SHP77 (cell line): ENCODE measurements at regions not wholly inside any gene's neighbourhood (a gene's known extent, or its start where the extent isn't known, plus 50 kb on each side); places are given as distances from the start of the nearest gene placed in this dataset.

Experiments used
- DNase-seq, 2 experiments: peaks; one replicate each; lab custom pipeline; 2025; lab: John Stamatoyannopoulos, UW

DNA sequence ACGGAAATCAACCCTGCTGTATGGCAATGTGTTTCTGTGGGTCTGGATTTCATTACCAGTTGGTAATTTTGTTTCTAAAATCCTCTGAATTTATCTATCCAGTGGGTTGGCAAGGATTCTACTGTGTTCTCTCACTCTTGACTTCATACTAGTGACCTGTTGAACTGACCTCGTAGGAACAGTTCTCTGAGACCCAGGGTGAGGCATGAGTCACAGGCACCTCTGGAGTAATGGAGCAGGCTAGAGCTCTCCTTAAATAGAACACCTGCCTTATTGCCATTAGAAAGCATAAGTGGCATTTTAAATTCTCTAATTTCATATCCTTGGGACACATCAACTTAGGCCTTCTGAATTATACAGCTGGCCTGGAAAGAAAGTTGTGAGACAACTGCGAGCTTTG is 258.3 kb upstream of the NAV3 start:
- no peak for DNase-seq

DNA sequence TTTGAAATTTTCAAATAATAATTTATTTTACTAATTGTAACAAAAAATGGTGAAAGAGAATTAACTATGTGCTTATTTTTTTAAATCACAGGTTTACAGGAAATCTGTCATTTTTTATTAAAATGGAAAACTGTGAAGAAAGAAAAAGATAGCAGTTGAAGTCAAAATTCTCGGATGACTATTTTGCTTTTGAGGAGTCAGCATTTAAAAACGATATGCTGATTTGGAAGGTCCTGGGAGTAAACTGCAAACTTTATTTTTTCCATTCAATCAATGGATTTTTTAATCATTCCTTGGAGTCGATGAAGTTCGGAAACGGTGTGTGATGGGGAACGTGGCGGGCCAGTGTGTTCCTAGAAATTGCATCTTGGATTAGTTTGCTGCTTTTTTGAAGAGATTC is 258.9 kb upstream of the NAV3 start:
- DNase-seq: no peak

GRCh38 chr12:77571127-77571526 is 259.6 kb upstream of the NAV3 start:
- no peak for DNase-seq

GRCh38 chr12:77569876-77570275 is 260.8 kb upstream of the NAV3 start:
- no peak for DNase-seq

DNA sequence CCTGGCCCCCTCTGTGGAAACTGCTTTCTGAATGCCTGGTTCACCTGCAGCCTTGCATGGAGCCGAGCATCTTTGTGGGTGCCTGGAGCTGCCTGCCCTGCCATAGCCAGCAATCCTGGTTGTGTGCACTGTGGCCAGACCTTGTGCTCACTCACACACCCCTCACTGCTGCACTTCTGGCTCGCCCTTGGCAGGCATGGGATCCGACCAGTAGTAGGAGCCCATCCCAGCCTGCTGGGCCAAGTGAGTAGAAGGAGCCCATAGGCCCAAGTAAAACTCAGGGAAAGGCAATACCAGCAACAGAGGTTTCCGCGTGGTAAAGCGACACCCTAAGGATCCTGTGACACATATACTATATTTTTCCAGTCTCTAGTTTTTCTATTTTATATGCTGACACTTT is 270.0 kb upstream of the NAV3 start:
- no peak for DNase-seq

DNA sequence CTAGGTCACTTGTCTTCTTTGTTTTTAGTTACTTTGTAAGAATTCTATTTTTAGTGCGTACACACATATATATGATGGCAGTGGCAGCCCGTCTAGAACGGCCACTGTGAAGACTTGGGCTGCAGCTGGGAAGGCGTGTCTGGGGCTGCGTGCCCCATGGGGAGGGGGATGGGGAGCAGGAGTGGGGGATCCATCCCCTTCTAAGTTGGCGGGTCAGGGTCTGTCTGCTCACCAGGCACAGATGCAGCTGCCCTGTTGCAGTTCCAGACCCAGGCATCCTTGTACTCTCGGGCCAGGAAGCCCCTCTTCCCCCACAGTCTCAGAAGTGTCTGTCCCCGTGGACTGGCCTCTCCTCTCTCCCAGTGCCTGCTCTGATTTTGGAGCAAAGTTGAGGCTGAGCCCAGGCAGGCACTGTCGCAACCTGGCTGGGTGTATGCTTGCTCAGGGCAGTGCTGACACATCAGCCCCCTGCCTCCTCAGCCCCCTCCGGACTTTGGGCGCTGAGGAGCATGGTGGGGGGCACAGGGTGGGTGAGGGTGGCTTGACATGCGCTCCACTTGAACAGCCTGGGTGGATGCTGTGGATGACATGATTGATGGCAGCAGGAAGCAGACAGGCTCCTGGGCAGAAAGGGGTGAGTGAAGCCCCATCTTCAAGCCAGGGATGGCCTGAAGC is 271.2 kb upstream of the NAV3 start:
- no peak for DNase-seq

- no peak for DNase-seq
Observed at GRCh38 chr12:77555074-77555473, 275.6 kb upstream of the NAV3 start.

GRCh38 chr12:77553976-77554619 is 276.6 kb upstream of the NAV3 start:
- DNase-seq: no peak

DNA sequence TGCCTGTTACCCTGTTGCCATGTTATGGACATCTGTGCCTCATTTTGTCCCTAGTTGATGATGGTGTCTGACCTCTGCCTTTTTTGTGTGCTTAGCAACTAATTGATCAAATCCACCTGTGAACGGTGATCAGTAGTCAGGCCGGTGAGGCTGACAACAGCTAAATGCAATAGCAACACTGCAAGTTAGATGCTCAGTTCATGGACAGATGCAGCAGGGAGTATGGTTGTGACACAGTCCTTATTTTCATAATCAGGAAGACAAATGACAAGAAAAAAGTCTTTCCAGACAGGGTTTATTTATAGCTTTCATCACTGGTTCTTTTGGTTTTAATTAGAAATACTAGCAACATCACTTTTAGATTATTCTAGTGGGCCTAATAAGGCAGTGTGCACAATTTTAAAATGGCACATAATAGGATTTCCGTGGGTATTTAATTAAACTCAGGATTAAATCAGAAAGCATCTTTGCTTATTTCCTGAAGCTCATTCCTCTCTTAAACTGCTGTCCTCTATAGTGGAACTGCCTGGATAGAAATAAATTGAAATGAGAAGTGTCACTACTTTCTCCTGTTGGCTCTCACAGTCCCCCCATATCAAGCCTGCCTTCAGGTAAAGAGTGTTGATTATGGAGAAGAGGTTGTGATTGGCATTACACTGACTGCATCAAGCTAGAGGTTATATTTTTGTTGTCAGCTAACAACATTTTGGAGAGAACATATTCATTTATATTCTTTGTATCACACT is 281.1 kb upstream of the NAV3 start:
- no peak for DNase-seq

DNA sequence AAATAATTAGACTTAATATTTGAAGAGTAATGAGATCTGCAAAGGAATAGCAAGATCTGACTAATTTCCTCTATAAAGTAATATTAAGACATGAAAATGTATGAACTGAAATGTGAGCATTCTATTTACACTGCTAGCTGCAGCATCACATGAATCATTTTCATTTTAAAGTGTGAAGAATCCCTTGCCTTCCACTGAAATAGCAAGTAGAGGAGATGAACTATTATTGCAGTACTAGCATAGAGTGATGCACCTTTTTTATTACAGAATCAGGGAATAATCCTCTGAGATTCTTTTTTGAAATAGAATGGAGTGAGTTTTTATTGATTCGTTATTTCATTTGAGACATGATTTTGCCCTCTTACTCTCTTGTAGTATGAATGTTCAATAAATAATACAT is 281.9 kb upstream of the NAV3 start:
- DNase-seq: no peak

- no peak for DNase-seq
Observed at GRCh38 chr12:77540097-77540496, 290.6 kb upstream of the NAV3 start.

DNA sequence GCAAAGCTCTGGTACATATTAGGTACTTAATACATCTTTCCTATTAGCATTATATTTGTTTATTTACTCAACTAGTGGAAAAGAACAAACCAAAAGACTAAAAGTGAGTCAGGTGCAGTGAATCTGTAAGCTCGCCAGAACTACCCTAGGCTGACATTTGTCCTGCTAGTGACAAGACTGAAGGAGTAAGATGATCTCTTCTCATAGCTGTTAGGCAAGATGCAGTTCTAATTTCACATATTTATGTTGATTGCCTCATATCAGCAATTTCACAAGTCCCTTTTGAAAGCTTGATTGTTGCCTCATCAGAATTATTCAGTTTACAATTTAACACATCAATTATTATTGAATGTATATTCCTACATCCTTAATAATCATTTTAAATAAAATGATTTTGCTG is 293.0 kb upstream of the NAV3 start:
- no peak for DNase-seq

DNA sequence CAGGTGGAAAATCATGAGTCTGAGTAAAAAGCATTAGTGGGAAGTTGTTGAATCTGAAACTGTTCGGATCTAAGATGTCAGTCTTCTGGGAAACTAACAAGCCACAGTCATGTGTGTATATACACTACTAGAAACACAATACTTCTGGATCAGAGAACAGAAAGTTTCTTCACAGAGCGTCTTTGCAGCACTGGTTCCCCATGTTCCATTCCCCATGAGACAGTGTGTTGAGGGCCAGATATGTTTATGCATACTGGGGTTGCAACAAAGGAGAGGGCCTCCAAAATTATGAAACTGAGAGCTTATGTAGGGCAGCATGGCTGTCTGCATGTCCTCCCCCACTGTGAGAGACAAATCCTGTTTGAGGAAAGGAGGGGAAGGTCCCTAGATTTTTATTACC is 295.0 kb upstream of the NAV3 start:
- no peak for DNase-seq

GRCh38 chr12:77531912-77532311 is 298.8 kb upstream of the NAV3 start:
- DNase-seq: no peak

- no peak for DNase-seq
Observed at GRCh38 chr12:77522247-77522646, 308.4 kb upstream of the NAV3 start.

DNA sequence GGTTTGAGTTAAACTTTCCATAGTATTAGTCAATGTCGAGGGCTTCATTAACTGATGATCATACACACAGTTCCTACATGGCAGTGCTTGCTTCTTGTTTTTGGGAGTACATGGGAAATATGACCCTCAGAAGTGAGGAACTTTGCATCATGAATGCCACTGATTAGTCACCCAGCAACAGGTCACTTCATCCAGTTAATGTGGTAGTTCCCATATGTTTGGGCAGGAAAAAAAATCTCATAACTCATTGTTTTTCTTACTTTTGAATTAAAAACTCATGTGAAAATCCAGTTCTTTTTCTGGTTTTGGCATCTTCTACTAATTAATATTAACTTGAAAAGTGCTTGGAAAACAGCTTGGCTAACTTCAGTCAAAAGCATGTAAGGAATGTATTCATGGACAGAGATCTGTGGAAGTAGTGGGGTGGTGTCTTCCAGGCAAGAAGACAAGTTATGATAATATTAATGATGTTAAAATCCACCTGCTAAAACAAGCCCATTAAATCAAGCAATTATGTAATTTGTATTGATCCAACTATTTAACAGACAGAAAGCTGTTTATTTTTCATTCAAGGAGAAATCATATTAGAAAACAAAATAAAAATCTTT is 309.1 kb upstream of the NAV3 start:
- DNase-seq: no peak

GRCh38 chr12:77514511-77514910 is 316.2 kb upstream of the NAV3 start:
- no peak for DNase-seq

- DNase-seq: no peak
Observed at GRCh38 chr12:77510985-77511384, 319.7 kb upstream of the NAV3 start.

DNA sequence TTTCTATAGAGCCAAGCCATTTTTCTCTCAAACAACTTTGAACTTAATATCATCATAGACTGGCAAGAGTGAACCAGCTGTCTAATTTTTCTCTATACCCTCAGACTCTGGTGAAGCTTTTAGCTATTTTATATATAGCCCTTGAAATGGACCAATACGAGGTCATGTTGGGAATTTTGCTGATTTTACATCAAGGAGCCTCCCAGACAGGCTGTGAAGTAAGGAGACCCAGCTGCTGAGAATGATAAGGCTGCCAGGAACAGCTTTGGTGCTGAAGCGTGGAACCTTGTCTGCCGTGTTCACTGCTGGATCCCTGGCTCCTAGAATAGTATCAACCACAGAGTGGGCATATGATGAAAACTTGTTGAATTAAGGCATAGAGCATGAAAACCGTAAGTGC is 326.2 kb upstream of the NAV3 start:
- no peak for DNase-seq

GRCh38 chr12:77500089-77500488 is 330.6 kb upstream of the NAV3 start:
- no peak for DNase-seq

GRCh38 chr12:77497647-77498046 is 333.0 kb upstream of the NAV3 start:
- no peak for DNase-seq

- no peak for DNase-seq
Observed at GRCh38 chr12:77496714-77497113, 334.0 kb upstream of the NAV3 start.

- DNase-seq: no peak
Observed at GRCh38 chr12:77494296-77494695, 336.4 kb upstream of the NAV3 start.
